DOHH2 (cell line): ENCODE measurements at regions not wholly inside any gene's neighbourhood (a gene's known extent, or its start where the extent isn't known, plus 50 kb on each side); places are given as distances from the start of the nearest gene placed in this dataset.

Experiments
- H3F3A ChIP-seq: fragments of 200-600 bp; sonication (generic), shearing (Covaris generic); 2 replicates; pipeline ENCODE4 v1.6.0; 2016; ENCODE audit warnings: antibody characterized with exemption, mild to moderate bottlenecking; ENCODE audit not compliant: control insufficient read depth, insufficient read depth
- H3K27ac ChIP-seq: fragments of 200-600 bp; sonication (generic); 2 replicates; pipeline ENCODE4 v1.5.1; 2014; ENCODE audit warnings: low read depth, mild to moderate bottlenecking, low read length, moderate library complexity
- H3K27me3 ChIP-seq: fragments of 200-600 bp; sonication (generic); 2 replicates; pipeline ENCODE4 v1.6.1; 2014; ENCODE audit warnings: mild to moderate bottlenecking, low read length, mixed read lengths; ENCODE audit not compliant: control insufficient read depth
- H3K36me3 ChIP-seq: fragments of 200-600 bp; sonication (generic); 2 replicates; pipeline ENCODE4 v1.6.1; 2014; ENCODE audit warnings: mild to moderate bottlenecking, low read length, moderate library complexity, mixed read lengths; ENCODE audit not compliant: control insufficient read depth
- H3K4me1 ChIP-seq: fragments of 200-600 bp; sonication (generic); 2 replicates; pipeline ENCODE4 v1.6.1; 2014; ENCODE audit warnings: mild to moderate bottlenecking, low read length, mixed read lengths; ENCODE audit not compliant: control insufficient read depth
- H3K4me2 ChIP-seq: fragments of 200-600 bp; sonication (generic); 2 replicates; pipeline ENCODE4 v1.6.0; 2014; ENCODE audit warnings: mild to moderate bottlenecking, low read length, moderate library complexity
- H3K4me3 ChIP-seq: fragments of 200-600 bp; sonication (generic); 2 replicates; pipeline ENCODE4 v1.5.1; 2014; ENCODE audit warnings: mild to moderate bottlenecking, low read length, mixed read lengths
- H3K79me2 ChIP-seq: fragments of 200-600 bp; sonication (generic); 2 replicates; pipeline ENCODE4 v1.6.1; 2014; ENCODE audit warnings: mild to moderate bottlenecking, low read length, mixed read lengths; ENCODE audit not compliant: control insufficient read depth
- H3K9me2 ChIP-seq: fragments of 200-600 bp; sonication (generic); replicated peaks from 2 replicates; pipeline ENCODE4 v1.6.1; 2014; ENCODE audit warnings: mild to moderate bottlenecking, low read length, mixed read lengths; ENCODE audit not compliant: control insufficient read depth
- H3K9me3 ChIP-seq: fragments of 200-600 bp; sonication (generic); 2 replicates; pipeline ENCODE4 v1.6.1; 2014; ENCODE audit warnings: antibody characterized with exemption, low read length, mixed read lengths; ENCODE audit not compliant: control insufficient read depth, insufficient read depth
- H4K20me1 ChIP-seq: fragments of 200-600 bp; sonication (generic); 2 replicates; pipeline ENCODE4 v1.6.0; 2014; ENCODE audit warnings: low read depth, mild to moderate bottlenecking, antibody characterized with exemption, low read length, moderate library complexity; ENCODE audit not compliant: control insufficient read depth, insufficient read depth
- EZH2phosphoT487 ChIP-seq: fragments of 200-600 bp; sonication (generic); IDR thresholded peaks from 2 replicates; pipeline ENCODE4 v1.6.1; 2017; ENCODE audit warnings: borderline replicate concordance, mild to moderate bottlenecking, antibody characterized with exemption, low read length, moderate library complexity, mixed read lengths
- TF ChIP-seq, protein P1 (sequence below): fragments of 200-600 bp; sonication (generic); IDR thresholded peaks from one replicate; pipeline ENCODE4 v1.5.1; 2014; ENCODE audit warnings: antibody characterized with exemption, mild to moderate bottlenecking, low read depth, low read length; ENCODE audit not compliant: poor library complexity, severe bottlenecking

GRCh38 chr3:106215047-106215446, 346.2 kb upstream of the CBLB start:
- no peaks in the 10 kb centered on the region for H3F3A ChIP-seq
- H3K36me3 ChIP-seq: no peaks in the 10 kb centered on the region

DNA sequence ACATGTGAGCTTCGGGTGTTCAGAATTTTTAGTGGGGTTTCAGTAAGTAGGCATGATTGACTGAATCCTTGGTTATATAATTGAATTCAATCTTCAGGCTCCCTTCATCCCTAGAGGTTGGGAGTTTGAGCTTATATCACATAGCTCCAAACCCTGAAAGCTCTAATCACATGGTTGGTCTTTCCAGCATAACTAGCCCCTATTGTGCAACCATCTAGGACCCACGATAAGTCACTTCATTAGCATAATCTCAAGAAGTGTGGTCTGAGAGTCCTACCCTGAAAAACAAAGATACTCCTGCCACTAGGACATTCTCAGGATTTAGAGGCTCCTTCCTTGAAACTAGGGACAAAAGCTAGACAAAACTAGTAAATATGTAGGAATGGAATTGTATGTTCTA, 348.9 kb upstream of the CBLB start:
- Histone ChIP-seq H3F3A (no peaks in the 10 kb centered on the region), H3K9me2 (no peaks in the 10 kb centered on the region), H3K27ac (no peak overlapping the region), H3K4me3 (no peak overlapping the region), H3K9me3 (0 out of 2 replicates have a peak, but pooled peaks cover 6% of the 10 kb centered on the region), H3K36me3 (no peaks in the 10 kb centered on the region), H3K27me3 (no peaks in the 10 kb centered on the region), H3K79me2 (no peaks in the 10 kb centered on the region), H3K4me2 (no peak overlapping the region), H4K20me1 (no peaks in the 10 kb centered on the region), H3K4me1 (no peaks in the 10 kb centered on the region)
- TF ChIP-seq EZH2phosphoT487: no peak
- TF ChIP-seq, protein P1, sequence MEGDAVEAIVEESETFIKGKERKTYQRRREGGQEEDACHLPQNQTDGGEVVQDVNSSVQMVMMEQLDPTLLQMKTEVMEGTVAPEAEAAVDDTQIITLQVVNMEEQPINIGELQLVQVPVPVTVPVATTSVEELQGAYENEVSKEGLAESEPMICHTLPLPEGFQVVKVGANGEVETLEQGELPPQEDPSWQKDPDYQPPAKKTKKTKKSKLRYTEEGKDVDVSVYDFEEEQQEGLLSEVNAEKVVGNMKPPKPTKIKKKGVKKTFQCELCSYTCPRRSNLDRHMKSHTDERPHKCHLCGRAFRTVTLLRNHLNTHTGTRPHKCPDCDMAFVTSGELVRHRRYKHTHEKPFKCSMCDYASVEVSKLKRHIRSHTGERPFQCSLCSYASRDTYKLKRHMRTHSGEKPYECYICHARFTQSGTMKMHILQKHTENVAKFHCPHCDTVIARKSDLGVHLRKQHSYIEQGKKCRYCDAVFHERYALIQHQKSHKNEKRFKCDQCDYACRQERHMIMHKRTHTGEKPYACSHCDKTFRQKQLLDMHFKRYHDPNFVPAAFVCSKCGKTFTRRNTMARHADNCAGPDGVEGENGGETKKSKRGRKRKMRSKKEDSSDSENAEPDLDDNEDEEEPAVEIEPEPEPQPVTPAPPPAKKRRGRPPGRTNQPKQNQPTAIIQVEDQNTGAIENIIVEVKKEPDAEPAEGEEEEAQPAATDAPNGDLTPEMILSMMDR: no peak

More at GRCh38 chr3:106215047-106215446, 346.2 kb upstream of the CBLB start:
- no peaks in the 10 kb centered on the region for H3K9me3 ChIP-seq
- TF ChIP-seq EZH2phosphoT487: no peak
- TF ChIP-seq, protein P1: no peak
- no peaks in the 10 kb centered on the region for H3K9me2 ChIP-seq
- no peaks in the 10 kb centered on the region for H3K4me1 ChIP-seq
- no peaks in the 10 kb centered on the region for H4K20me1 ChIP-seq
- H3K4me2 ChIP-seq: no peak overlapping the region
- H3K4me3 ChIP-seq: no peak overlapping the region
- H3K79me2 ChIP-seq: no peaks in the 10 kb centered on the region
- H3K27me3 ChIP-seq: no peaks in the 10 kb centered on the region
- no peak overlapping the region for H3K27ac ChIP-seq

DNA sequence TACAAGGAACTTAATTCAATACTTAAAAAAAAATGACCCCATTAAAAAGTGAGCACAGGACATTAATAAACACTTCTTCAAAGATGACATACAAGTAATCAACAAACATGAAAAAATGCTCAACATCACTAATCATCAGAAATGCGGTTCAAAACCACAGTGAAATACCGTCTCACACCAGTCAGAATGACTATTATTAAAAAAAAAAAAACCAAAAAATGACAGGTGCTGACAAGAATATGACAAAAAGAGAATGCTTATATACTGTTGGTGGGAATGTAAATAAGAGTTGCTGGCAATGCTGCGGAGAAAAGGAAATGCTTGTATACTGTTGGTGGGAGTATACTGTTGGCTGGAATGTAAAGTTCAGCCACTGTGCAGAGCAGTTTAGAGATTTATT, 358.3 kb upstream of the CBLB start:
- Histone ChIP-seq H3K27ac (no peak overlapping the region), H4K20me1 (no peaks in the 10 kb centered on the region), H3K4me1 (peaks cover 18% of the 10 kb centered on the region), H3K4me2 (no peak overlapping the region), H3K9me3 (peaks cover 3% of the 10 kb centered on the region; the same call in 1 of the 2 replicates), H3K79me2 (no peaks in the 10 kb centered on the region), H3F3A (no peaks in the 10 kb centered on the region), H3K4me3 (no peak overlapping the region), H3K27me3 (no peaks in the 10 kb centered on the region), H3K9me2 (no peaks in the 10 kb centered on the region), H3K36me3 (no peaks in the 10 kb centered on the region)
- no peak for TF ChIP-seq EZH2phosphoT487
- TF ChIP-seq, protein P1: no peak

GRCh38 chr3:106228271-106228670, 359.5 kb upstream of the CBLB start:
- no peak overlapping the region for H3K27ac ChIP-seq
- no peaks in the 10 kb centered on the region for H3K27me3 ChIP-seq
- no peaks in the 10 kb centered on the region; the same call in 1 of the 2 replicates for H3K9me3 ChIP-seq
- H3K79me2 ChIP-seq: no peaks in the 10 kb centered on the region
- H4K20me1 ChIP-seq: no peaks in the 10 kb centered on the region
- H3K9me2 ChIP-seq: no peaks in the 10 kb centered on the region
- no peak overlapping the region for H3K4me2 ChIP-seq
- TF ChIP-seq, protein P1: no peak
- TF ChIP-seq EZH2phosphoT487: no peak
- H3K36me3 ChIP-seq: no peaks in the 10 kb centered on the region
- H3K4me1 ChIP-seq: peaks cover 18% of the 10 kb centered on the region
- H3K4me3 ChIP-seq: no peak overlapping the region
- H3F3A ChIP-seq: no peaks in the 10 kb centered on the region
